PC-9 (cell line): ENCODE measurements at regions not wholly inside any gene's neighbourhood (a gene's known extent, or its start where the extent isn't known, plus 50 kb on each side); places are given as distances from the start of the nearest gene placed in this dataset.
A peak's percentile ranks its signal among the peaks of the same experiment; 100 is the strongest.

Source experiments
- BruUV-seq: library from RNA; stranded (reverse); fragments of 400-500 nt; replicated peaks from 2 replicates; lab custom pipeline; 2021; lab: Mats Ljungman, UMichigan
- CTCF ChIA-PET: fragments of 300-600 bp; sonication (Branson Sonifier 250); formaldehyde crosslinking; loops from one replicate; lab custom pipeline; 2022; ENCODE audit warnings: antibody characterized with exemption; lab: Charles Lee
- POLR2A ChIA-PET: fragments of 300-600 bp; sonication (Branson Sonifier 250); formaldehyde crosslinking; loops from one replicate; lab custom pipeline; 2022; ENCODE audit warnings: antibody characterized with exemption; ENCODE audit not compliant: unreplicated experiment; lab: Charles Lee
- DNase-seq, 2 experiments: peaks; one replicate each; pipeline versions ENCODE4 v3.0.0 to v3.0.0-alpha.2; 2015 to 2022; ENCODE audit warnings: mixed read lengths in 1 of 2
- H2AFZ ChIP-seq: fragments of 200-600 bp; sonication (generic); 2 replicates; pipeline ENCODE4 v1.8.1; 2017; ENCODE audit warnings: antibody characterized with exemption
- H3F3A ChIP-seq: fragments of 200-600 bp; sonication (generic); 2 replicates; pipeline ENCODE4 v1.8.1; 2017; ENCODE audit warnings: antibody characterized with exemption, mild to moderate bottlenecking, low read depth; ENCODE audit not compliant: insufficient read depth
- H3K27ac ChIP-seq: fragments of 200-600 bp; sonication (generic); 2 replicates; pipeline ENCODE4 v1.6.1; 2016; ENCODE audit warnings: mixed run types
- H3K27me3 ChIP-seq: fragments of 200-600 bp; sonication (generic); 2 replicates; pipeline ENCODE4 v1.6.1; 2016; ENCODE audit warnings: low read depth, mixed run types; ENCODE audit not compliant: insufficient read depth
- H3K36me3 ChIP-seq: fragments of 200-600 bp; sonication (generic); 2 replicates; pipeline ENCODE4 v1.6.1; 2016; ENCODE audit warnings: low read depth, mixed run types
- H3K4me1 ChIP-seq: fragments of 200-600 bp; sonication (generic); replicated peaks from 2 replicates; pipeline ENCODE4 v1.6.1; 2016; ENCODE audit warnings: mixed run types; ENCODE audit not compliant: insufficient read depth
- H3K4me2 ChIP-seq: fragments of 200-600 bp; sonication (generic); 2 replicates; pipeline ENCODE4 v1.6.1; 2017; ENCODE audit warnings: mixed run types
- H3K4me3 ChIP-seq: fragments of 200-600 bp; sonication (generic); 2 replicates; pipeline ENCODE4 v1.6.1; 2016; ENCODE audit warnings: mixed run types
- H3K79me2 ChIP-seq: fragments of 200-600 bp; sonication (generic); 2 replicates; pipeline ENCODE4 v1.6.1; 2017; ENCODE audit warnings: low read depth, mixed run types
- H3K9me2 ChIP-seq: fragments of 200-600 bp; sonication (generic); 2 replicates; pipeline ENCODE4 v1.8.1; 2017; ENCODE audit warnings: mild to moderate bottlenecking; ENCODE audit not compliant: insufficient read depth
- H3K9me3 ChIP-seq: fragments of 200-600 bp; sonication (generic); 2 replicates; pipeline ENCODE4 v1.8.1; 2016; ENCODE audit warnings: low read depth; ENCODE audit not compliant: insufficient read depth
- H4K20me1 ChIP-seq: fragments of 200-600 bp; sonication (generic); 2 replicates; pipeline ENCODE4 v1.8.1; 2017; ENCODE audit not compliant: insufficient read depth
- CTCF ChIP-seq: fragments of 200-600 bp; sonication (generic); conservative IDR thresholded peaks from 2 replicates; pipeline ENCODE4 v1.6.1; 2017; ENCODE audit warnings: mixed run types, antibody characterized with exemption, mild to moderate bottlenecking, moderate library complexity
- EZH2 ChIP-seq: fragments of 200-600 bp; sonication (generic); IDR thresholded peaks from 2 replicates; pipeline ENCODE4 v1.8.0; 2017; ENCODE audit warnings: antibody characterized with exemption, low read depth
- intact Hi-C: fragments of 100-400 bp; cut with micrococcal nuclease; formaldehyde crosslinking; loops from one replicate; pipeline ENCODE4 v1.10.0; 2022; ENCODE audit not compliant: unreplicated experiment

GRCh38 chr1:234838820-234839219 is 228.8 kb upstream of the IRF2BP2 start:
- Histone ChIP-seq H3K9me3 (no peaks in the 10 kb centered on the region; the same call in 1 of the 2 replicates), H3K79me2 (0 out of 2 replicates have a peak, but pooled peaks cover 4% of the 10 kb centered on the region), H3K9me2 (no peaks in the 10 kb centered on the region), H3K4me2 (no peak overlapping the region), H3K4me1 (peaks cover 32% of the 10 kb centered on the region; the same call in 1 of the 2 replicates), H3K36me3 (peaks cover 15% of the 10 kb centered on the region), H3K4me3 (no peak overlapping the region), H4K20me1 (no peaks in the 10 kb centered on the region), H3K27me3 (no peaks in the 10 kb centered on the region), H3F3A (peaks cover 24% of the 10 kb centered on the region), H3K27ac (no peak overlapping the region), H2AFZ (no peak overlapping the region)
- ChIA-PET POLR2A (interaction anchor here (0.6 kb wide), 2 partner anchors 23 to 344 kb away, joined by 5 to 6 read pairs; no protein-coding TSS in a partner anchor), CTCF (no interaction called here)
- TF ChIP-seq CTCF (no peak), EZH2 (no peak)
- no TSS peak for BruUV-seq
- peak in 1 of 2 experiments; percentile 25 for DNase-seq
- intact Hi-C loops = no loop called here

- no peak overlapping the region for H2AFZ ChIP-seq
- H3K27ac ChIP-seq = no peak overlapping the region
- TF ChIP-seq EZH2 = no peak
- H3K4me2 ChIP-seq = no peak overlapping the region
- 0 out of 2 replicates have a peak, but pooled peaks cover 3% of the 10 kb centered on the region for H3K79me2 ChIP-seq
- H4K20me1 ChIP-seq = no peaks in the 10 kb centered on the region
- H3K9me3 ChIP-seq = no peaks in the 10 kb centered on the region; the same call in 1 of the 2 replicates
- no peak overlapping the region for H3K4me3 ChIP-seq
- peaks cover 26% of the 10 kb centered on the region for H3F3A ChIP-seq
- no peaks in the 10 kb centered on the region for H3K27me3 ChIP-seq
- POLR2A ChIA-PET = interaction anchor here (0.6 kb wide), 1 partner anchor 343 kb away, joined by 6 read pairs; no protein-coding TSS in a partner anchor
- BruUV-seq = no TSS peak
- H3K9me2 ChIP-seq = no peaks in the 10 kb centered on the region
- H3K4me1 ChIP-seq = peaks cover 32% of the 10 kb centered on the region; the same call in 1 of the 2 replicates
- CTCF ChIA-PET = no interaction called here
- intact Hi-C loops = no loop called here
- DNase-seq = peak in 1 of 2 experiments; percentile 31
- H3K36me3 ChIP-seq = peaks cover 9% of the 10 kb centered on the region
Observed at GRCh38 chr1:234838182-234838581, 228.2 kb upstream of the IRF2BP2 start.

- no peak overlapping the region for H3K27ac ChIP-seq
- no peaks in the 10 kb centered on the region for H3K9me2 ChIP-seq
- no peak overlapping the region for H3K4me2 ChIP-seq
- H3F3A ChIP-seq = peaks cover 30% of the 10 kb centered on the region
- H3K27me3 ChIP-seq = no peaks in the 10 kb centered on the region
- no peak for TF ChIP-seq CTCF
- TF ChIP-seq EZH2 = no peak
- H4K20me1 ChIP-seq = no peaks in the 10 kb centered on the region
- intact Hi-C loops = no loop called here
- no peak overlapping the region for H2AFZ ChIP-seq
- CTCF ChIA-PET = no interaction called here
- POLR2A ChIA-PET = interaction anchor here (0.7 kb wide), 1 partner anchor 121 kb away, joined by 4 read pairs; no protein-coding TSS in a partner anchor
- H3K4me3 ChIP-seq = no peak overlapping the region
- H3K9me3 ChIP-seq = no peaks in the 10 kb centered on the region; the same call in 1 of the 2 replicates
- peaks cover 7% of the 10 kb centered on the region for H3K36me3 ChIP-seq
- no TSS peak for BruUV-seq
- H3K79me2 ChIP-seq = no peaks in the 10 kb centered on the region
- DNase-seq = peak in 1 of 2 experiments; percentile 33
- peaks cover 32% of the 10 kb centered on the region; the same call in 1 of the 2 replicates for H3K4me1 ChIP-seq
Observed at GRCh38 chr1:234837713-234838112, 227.7 kb upstream of the IRF2BP2 start.
